ENCODE measurements at regions not wholly inside any gene's neighbourhood (a gene's known extent, or its start where the extent isn't known, plus 50 kb on each side); places are given as distances from the start of the nearest gene placed in this dataset.

- TF ChIP-seq CTCF (IDR thresholded peaks at IDR 0.05) (no peak), ZFX (IDR thresholded peaks at IDR 0.05; ENCODE audit: borderline replicate concordance) (no peak)
Measured at GRCh38 chrX:46321676-46322075, 223.5 kb downstream of the ZNF674 start.
